ENCODE measurements at regions not wholly inside any gene's neighbourhood (a gene's known extent, or its start where the extent isn't known, plus 50 kb on each side); places are given as distances from the start of the nearest gene placed in this dataset.

GRCh38 chr4:150023489-150023888 lies 54.8 kb upstream of the DCLK2 start:
- Histone ChIP-seq H3K27me3 (ENCODE audit: control insufficient read depth in 2 of 2, insufficient read depth in 2 of 2, low read length in 2 of 2) (no peaks in the 10 kb centered on the region), H2AFZ (ENCODE audit: low read depth, low read length) (no peak overlapping the region), H3K4me1 (replicated peaks in 1 of 2; ENCODE audit: control insufficient read depth in 2 of 2, insufficient read depth in 2 of 2, low read length in 2 of 2) (no peaks in the 10 kb centered on the region)

More at GRCh38 chr4:150023489-150023888, 54.8 kb upstream of the DCLK2 start:
- in situ Hi-C loops (cut with MboI), result loop anchor here (25.0 kb wide), 1 partner anchor 839 kb away; no protein-coding TSS in a partner anchor
- H4K20me1 ChIP-seq (replicated peaks; ENCODE audit: control insufficient read depth, insufficient read depth, low read length), result no peaks in the 10 kb centered on the region
- ChIA-PET POLR2A (interaction anchor here (1.6 kb wide), 1 partner anchor 10 kb away, joined by 3 read pairs; no protein-coding TSS in a partner anchor), CTCF (ENCODE audit: low intra/inter-chr PET ratio) (no interaction called here)
- no peaks in the 10 kb centered on the region for H3K9me1 ChIP-seq (ENCODE audit: control insufficient read depth, insufficient read depth, low read length)
- no peak overlapping the region for H3K27ac ChIP-seq (ENCODE audit: extremely low read depth, low read depth, low read length)
- H3K4me2 ChIP-seq (ENCODE audit: insufficient read depth, low read length), result no peak overlapping the region
- 0% methylated on average over 2 of the region's 2 CpGs for WGBS (ENCODE audit: insufficient coverage, low coverage, missing lambda C conversion rate)
- no TSS peak for BruUV-seq (replicated peaks)
- no peak for DNase-seq (ENCODE audit: extremely low read depth in 1 of 4, low spot score in 3 of 4)
- no peak for FAIRE-seq
- intact Hi-C loops (cut with micrococcal nuclease), result no loop called here
- no peaks in the 10 kb centered on the region for H3K79me2 ChIP-seq (ENCODE audit: control insufficient read depth, insufficient read depth, low read length)
- ATAC-seq, result no peak
- no peak overlapping the region for H3K4me3 ChIP-seq
- H3K36me3 ChIP-seq (ENCODE audit: control insufficient read depth, insufficient read depth, low read length), result no peaks in the 10 kb centered on the region
- H3K9me3 ChIP-seq (replicated peaks; ENCODE audit: control insufficient read depth, insufficient read depth, low read depth, low read length), result no peaks in the 10 kb centered on the region
- TF ChIP-seq CREM (IDR thresholded peaks at IDR 0.05; ENCODE audit: low read depth), result no peak
- TF ChIP-seq ZC3H11A (IDR thresholded peaks at IDR 0.05; ENCODE audit: low read depth, low read length), result no peak
- no peak for TF ChIP-seq UBTF (IDR thresholded peaks at IDR 0.05; ENCODE audit: borderline replicate concordance in 1 of 2, low read depth in 2 of 2, low read length in 2 of 2)
- TF ChIP-seq CTBP1 (IDR thresholded peaks at IDR 0.05; ENCODE audit: borderline replicate concordance), result no peak
- TF ChIP-seq BACH1 (tag; IDR thresholded peaks at IDR 0.05), result no peak
- no peak for TF ChIP-seq TRIM28 (IDR thresholded peaks at IDR 0.05)
- no peak for TF ChIP-seq CEBPG (CRISPR knock-in tag; IDR thresholded peaks at IDR 0.05)
- no peak for TF ChIP-seq CEBPG (tag; conservative IDR thresholded peaks at IDR 0.05 in 1 of 2, IDR thresholded peaks at IDR 0.05 in 1 of 2)
- TF ChIP-seq, protein P1, sequence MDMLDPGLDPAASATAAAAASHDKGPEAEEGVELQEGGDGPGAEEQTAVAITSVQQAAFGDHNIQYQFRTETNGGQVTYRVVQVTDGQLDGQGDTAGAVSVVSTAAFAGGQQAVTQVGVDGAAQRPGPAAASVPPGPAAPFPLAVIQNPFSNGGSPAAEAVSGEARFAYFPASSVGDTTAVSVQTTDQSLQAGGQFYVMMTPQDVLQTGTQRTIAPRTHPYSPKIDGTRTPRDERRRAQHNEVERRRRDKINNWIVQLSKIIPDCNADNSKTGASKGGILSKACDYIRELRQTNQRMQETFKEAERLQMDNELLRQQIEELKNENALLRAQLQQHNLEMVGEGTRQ (CRISPR knock-in tag; IDR thresholded peaks at IDR 0.05), result no peak
- TF ChIP-seq NR2C1 (IDR thresholded peaks at IDR 0.05), result no peak
- TF ChIP-seq NR2C1 (tag; IDR thresholded peaks at IDR 0.05), result no peak
- no peak for TF ChIP-seq NBN (IDR thresholded peaks at IDR 0.05; ENCODE audit: low read depth)
- TF ChIP-seq HMGXB4 (CRISPR knock-in tag; IDR thresholded peaks at IDR 0.05), result no peak
- H3K9ac ChIP-seq (ENCODE audit: insufficient read depth in 1 of 2, low read depth in 2 of 2, low read length in 2 of 2), result no peak overlapping the region

All from K562 (cell line).